GM13977 (cell line): ENCODE measurements at regions not wholly inside any gene's neighbourhood (a gene's known extent, or its start where the extent isn't known, plus 50 kb on each side); places are given as distances from the start of the nearest gene placed in this dataset.

Source experiments
- DNase-seq: peaks from one replicate; pipeline ENCODE4 v3.0.0; 2012; ENCODE audit warnings: low spot score
- in situ Hi-C: fragments of 300-500 bp; cut with MboI; formaldehyde crosslinking; loops from one replicate; pipeline ENCODE4 v1.12.0; 2022; ENCODE audit warnings: low sequenced_read_pairs, low pct_unique_long_range_greater_than_20kb, mixed read lengths, inconsistent platforms; ENCODE audit not compliant: unreplicated experiment
- TF ChIP-seq, protein P1 (sequence below): IDR thresholded peaks from 2 replicates; pipeline ENCODE4 v1.5.1; 2012; ENCODE audit warnings: mild to moderate bottlenecking, control low read depth; ENCODE audit not compliant: insufficient read depth; ENCODE audit errors: extremely low read depth, missing control alignments

- in situ Hi-C loops, result no loop called here
- TF ChIP-seq, protein P1, sequence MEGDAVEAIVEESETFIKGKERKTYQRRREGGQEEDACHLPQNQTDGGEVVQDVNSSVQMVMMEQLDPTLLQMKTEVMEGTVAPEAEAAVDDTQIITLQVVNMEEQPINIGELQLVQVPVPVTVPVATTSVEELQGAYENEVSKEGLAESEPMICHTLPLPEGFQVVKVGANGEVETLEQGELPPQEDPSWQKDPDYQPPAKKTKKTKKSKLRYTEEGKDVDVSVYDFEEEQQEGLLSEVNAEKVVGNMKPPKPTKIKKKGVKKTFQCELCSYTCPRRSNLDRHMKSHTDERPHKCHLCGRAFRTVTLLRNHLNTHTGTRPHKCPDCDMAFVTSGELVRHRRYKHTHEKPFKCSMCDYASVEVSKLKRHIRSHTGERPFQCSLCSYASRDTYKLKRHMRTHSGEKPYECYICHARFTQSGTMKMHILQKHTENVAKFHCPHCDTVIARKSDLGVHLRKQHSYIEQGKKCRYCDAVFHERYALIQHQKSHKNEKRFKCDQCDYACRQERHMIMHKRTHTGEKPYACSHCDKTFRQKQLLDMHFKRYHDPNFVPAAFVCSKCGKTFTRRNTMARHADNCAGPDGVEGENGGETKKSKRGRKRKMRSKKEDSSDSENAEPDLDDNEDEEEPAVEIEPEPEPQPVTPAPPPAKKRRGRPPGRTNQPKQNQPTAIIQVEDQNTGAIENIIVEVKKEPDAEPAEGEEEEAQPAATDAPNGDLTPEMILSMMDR, result no peak
Measured at GRCh38 chr5:116810951-116811350, 236.3 kb upstream of the SEMA6A start.

GRCh38 chr5:116806836-116807235, 232.2 kb upstream of the SEMA6A start:
- in situ Hi-C loops, result no loop called here
- TF ChIP-seq, protein P1, result no peak
- DNase-seq, result no peak

More at GRCh38 chr5:116810951-116811350, 236.3 kb upstream of the SEMA6A start:
- DNase-seq, result no peak

- in situ Hi-C loops, result no loop called here
- no peak for DNase-seq
Measured at GRCh38 chr5:116799401-116799800, 224.8 kb upstream of the SEMA6A start.

GRCh38 chr5:116795189-116795588, 220.6 kb upstream of the SEMA6A start:
- TF ChIP-seq, protein P1, result no peak
- DNase-seq, result no peak
- in situ Hi-C loops, result no loop called here

More at GRCh38 chr5:116799401-116799800, 224.8 kb upstream of the SEMA6A start:
- TF ChIP-seq, protein P1, result no peak

GRCh38 chr5:116789522-116789921, 214.9 kb upstream of the SEMA6A start:
- in situ Hi-C loops, result no loop called here
- no peak for DNase-seq
- TF ChIP-seq, protein P1, result no peak

DNA sequence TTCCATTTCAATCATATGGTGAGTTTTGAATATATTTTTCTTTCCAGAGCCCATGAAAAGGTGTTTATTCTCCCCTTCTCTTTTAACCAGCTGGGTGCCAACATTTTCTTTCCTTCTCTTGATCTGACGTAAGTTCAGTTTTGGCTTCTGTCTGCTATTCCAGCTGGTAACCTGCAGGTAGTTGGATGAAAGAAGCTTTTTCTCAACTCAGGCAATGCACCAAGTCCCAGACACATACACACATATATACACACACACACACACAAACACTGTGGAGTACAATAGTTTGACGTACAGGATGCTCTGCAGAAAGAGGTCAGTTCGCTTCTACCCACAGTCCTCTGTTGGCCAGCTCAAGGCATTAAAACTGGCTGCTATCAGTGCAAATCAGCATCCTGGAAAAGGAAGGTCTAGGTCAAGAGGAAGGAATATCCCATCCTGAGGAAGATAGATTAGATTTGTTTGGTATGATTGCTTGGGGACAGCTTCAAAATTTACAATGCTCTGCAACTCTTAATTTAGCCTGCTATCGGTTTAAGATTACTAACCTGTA, 214.3 kb upstream of the SEMA6A start:
- in situ Hi-C loops, result no loop called here
- DNase-seq, result no peak
- TF ChIP-seq, protein P1, result no peak

GRCh38 chr5:116787570-116787969, 212.9 kb upstream of the SEMA6A start:
- TF ChIP-seq, protein P1, result no peak
- in situ Hi-C loops, result no loop called here
- DNase-seq, result no peak
